DMS 273 (cell line): ENCODE measurements at regions not wholly inside any gene's neighbourhood (a gene's known extent, or its start where the extent isn't known, plus 50 kb on each side); places are given as distances from the start of the nearest gene placed in this dataset.

Experiments used
- DNase-seq: peaks from one replicate; lab custom pipeline; 2025; ENCODE audit not compliant: unreplicated experiment; lab: John Stamatoyannopoulos, UW

- DNase-seq: no peak
Measured at GRCh38 chr9:86893811-86894490, 53.4 kb downstream of the GAS1 start.

GRCh38 chr9:86892576-86892975 lies 54.7 kb downstream of the GAS1 start:
- no peak for DNase-seq

GRCh38 chr9:86891886-86892437 lies 55.3 kb downstream of the GAS1 start:
- DNase-seq: no peak

- no peak for DNase-seq
Measured at GRCh38 chr9:86891091-86891490, 56.2 kb downstream of the GAS1 start.

GRCh38 chr9:86885232-86885631 lies 62.1 kb downstream of the GAS1 start:
- DNase-seq: no peak

- no peak for DNase-seq
Measured at GRCh38 chr9:86876621-86877196, 70.6 kb downstream of the GAS1 start.

- DNase-seq: no peak
Measured at GRCh38 chr9:86868616-86869015, 78.7 kb downstream of the GAS1 start.

- DNase-seq: peak; percentile 62
Measured at GRCh38 chr9:86867804-86868313, 79.4 kb downstream of the GAS1 start.

GRCh38 chr9:86865952-86866351 lies 81.4 kb downstream of the GAS1 start:
- no peak for DNase-seq

- no peak for DNase-seq
Measured at GRCh38 chr9:86860006-86860405, 87.3 kb downstream of the GAS1 start.

- no peak for DNase-seq
Measured at GRCh38 chr9:86859056-86859455, 88.2 kb downstream of the GAS1 start.

GRCh38 chr9:86858009-86858408 lies 89.3 kb downstream of the GAS1 start:
- DNase-seq: peak; percentile 6

- DNase-seq: no peak
Measured at GRCh38 chr9:86856259-86856658, 91.0 kb downstream of the GAS1 start.

- DNase-seq: peak; percentile 92
Measured at GRCh38 chr9:86854898-86855523, 92.3 kb downstream of the GAS1 start.

GRCh38 chr9:86846656-86847055 lies 100.7 kb downstream of the GAS1 start:
- no peak for DNase-seq

GRCh38 chr9:86843206-86843605 lies 104.1 kb downstream of the GAS1 start:
- peak; percentile 19 for DNase-seq

GRCh38 chr9:86842573-86842972 lies 104.7 kb downstream of the GAS1 start:
- no peak for DNase-seq

- DNase-seq: no peak
Measured at GRCh38 chr9:86839522-86839921, 107.8 kb downstream of the GAS1 start.

GRCh38 chr9:86838519-86839497 lies 108.5 kb downstream of the GAS1 start:
- no peak for DNase-seq

GRCh38 chr9:86837345-86837744 lies 110.0 kb downstream of the GAS1 start:
- DNase-seq: no peak

GRCh38 chr9:86836797-86837196 lies 110.5 kb downstream of the GAS1 start:
- no peak for DNase-seq
